RWPE1 (cell line): ENCODE measurements at regions not wholly inside any gene's neighbourhood (a gene's known extent, or its start where the extent isn't known, plus 50 kb on each side); places are given as distances from the start of the nearest gene placed in this dataset.

Experiments
- CTCF ChIA-PET: fragments of 350-600 bp; sonication (Branson Sonifier 250); formaldehyde crosslinking; extraction: SDS; loops from one replicate; lab custom pipeline; 2021; lab: Yijun Ruan, JAX
- POLR2A ChIA-PET: fragments of 400-600 bp; formaldehyde crosslinking; extraction: SDS; loops from one replicate; lab custom pipeline; 2020; ENCODE audit warnings: antibody characterized with exemption; ENCODE audit not compliant: low non-redundant PET; lab: Yijun Ruan, JAX
- DNase-seq: peaks from one replicate; pipeline ENCODE4 v3.0.0; 2012; ENCODE audit warnings: low spot score
- H3K27ac ChIP-seq: fragments of 450-650 bp; 2 replicates; pipeline ENCODE4 v1.5.1; 2017
- TF ChIP-seq, protein P1 (sequence below): fragments of 450-650 bp; conservative IDR thresholded peaks from 2 replicates; pipeline ENCODE4 v1.5.1; 2017; ENCODE audit warnings: low read depth, mild to moderate bottlenecking

DNA sequence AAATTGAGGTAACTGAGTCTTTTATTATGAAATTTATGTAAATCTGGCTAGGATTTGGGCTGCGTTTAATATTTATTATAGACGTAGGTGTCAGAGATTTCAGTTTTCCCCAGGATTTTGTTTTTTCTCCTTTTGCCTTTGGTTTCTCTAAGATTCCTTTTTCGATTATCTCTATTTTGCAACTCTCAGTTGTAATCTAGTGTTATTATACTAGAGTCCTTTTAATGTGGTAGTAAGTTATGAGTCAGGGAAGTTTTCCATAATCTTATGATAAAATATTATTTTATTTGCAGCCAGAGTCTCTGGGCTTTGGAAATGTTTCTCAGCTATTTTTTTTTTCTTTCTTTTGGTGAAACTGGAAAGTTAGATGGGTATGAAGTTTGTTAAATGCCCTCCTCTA lies 1043.8 kb downstream of the PLA2G4A start:
- TF ChIP-seq, protein P1, sequence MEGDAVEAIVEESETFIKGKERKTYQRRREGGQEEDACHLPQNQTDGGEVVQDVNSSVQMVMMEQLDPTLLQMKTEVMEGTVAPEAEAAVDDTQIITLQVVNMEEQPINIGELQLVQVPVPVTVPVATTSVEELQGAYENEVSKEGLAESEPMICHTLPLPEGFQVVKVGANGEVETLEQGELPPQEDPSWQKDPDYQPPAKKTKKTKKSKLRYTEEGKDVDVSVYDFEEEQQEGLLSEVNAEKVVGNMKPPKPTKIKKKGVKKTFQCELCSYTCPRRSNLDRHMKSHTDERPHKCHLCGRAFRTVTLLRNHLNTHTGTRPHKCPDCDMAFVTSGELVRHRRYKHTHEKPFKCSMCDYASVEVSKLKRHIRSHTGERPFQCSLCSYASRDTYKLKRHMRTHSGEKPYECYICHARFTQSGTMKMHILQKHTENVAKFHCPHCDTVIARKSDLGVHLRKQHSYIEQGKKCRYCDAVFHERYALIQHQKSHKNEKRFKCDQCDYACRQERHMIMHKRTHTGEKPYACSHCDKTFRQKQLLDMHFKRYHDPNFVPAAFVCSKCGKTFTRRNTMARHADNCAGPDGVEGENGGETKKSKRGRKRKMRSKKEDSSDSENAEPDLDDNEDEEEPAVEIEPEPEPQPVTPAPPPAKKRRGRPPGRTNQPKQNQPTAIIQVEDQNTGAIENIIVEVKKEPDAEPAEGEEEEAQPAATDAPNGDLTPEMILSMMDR: no peak
- no peak for DNase-seq
- POLR2A ChIA-PET: no interaction called here
- H3K27ac ChIP-seq: no peak overlapping the region
- CTCF ChIA-PET: no interaction called here

DNA sequence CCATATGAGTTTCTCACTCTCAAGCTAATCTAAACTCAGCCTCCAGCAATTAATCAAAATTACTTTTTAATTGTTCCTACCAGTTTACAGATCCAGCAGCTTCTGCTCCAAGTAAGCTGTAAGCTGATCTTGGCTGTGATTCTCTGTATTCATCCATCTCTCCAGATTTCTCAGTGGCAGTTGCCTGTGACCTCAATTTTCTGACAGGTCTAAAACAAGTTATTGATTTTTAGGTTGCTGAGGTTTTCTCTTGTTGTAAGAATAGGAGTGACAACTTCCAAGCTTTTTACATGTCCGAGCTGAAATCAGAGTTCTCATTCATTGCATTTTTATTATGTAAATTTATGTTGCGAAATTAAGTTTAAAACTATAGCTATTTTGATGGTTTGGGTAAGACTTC lies 1044.4 kb downstream of the PLA2G4A start:
- no peak overlapping the region for H3K27ac ChIP-seq
- CTCF ChIA-PET: no interaction called here
- TF ChIP-seq, protein P1: no peak
- POLR2A ChIA-PET: no interaction called here
- no peak for DNase-seq

DNA sequence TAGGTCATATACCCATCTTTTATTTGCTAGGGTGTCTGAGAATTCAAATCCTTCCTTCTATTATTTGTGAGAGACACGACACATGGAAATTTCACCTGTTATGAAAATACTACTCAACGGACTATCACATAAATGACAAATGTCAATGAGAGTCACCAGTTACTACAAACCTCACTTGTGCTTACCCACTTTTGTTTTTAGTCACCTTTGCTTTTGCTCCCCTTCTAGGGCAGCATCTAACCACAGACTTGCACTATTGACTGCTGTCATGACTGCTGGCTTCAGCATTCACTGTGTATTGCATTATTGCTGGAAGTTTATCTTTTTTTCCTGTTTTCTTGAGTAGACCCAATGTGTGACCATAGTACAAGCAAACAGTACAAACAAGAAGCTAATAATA lies 1048.0 kb downstream of the PLA2G4A start:
- TF ChIP-seq, protein P1: no peak
- CTCF ChIA-PET: no interaction called here
- no peak overlapping the region for H3K27ac ChIP-seq
- no peak for DNase-seq
- POLR2A ChIA-PET: no interaction called here

DNA sequence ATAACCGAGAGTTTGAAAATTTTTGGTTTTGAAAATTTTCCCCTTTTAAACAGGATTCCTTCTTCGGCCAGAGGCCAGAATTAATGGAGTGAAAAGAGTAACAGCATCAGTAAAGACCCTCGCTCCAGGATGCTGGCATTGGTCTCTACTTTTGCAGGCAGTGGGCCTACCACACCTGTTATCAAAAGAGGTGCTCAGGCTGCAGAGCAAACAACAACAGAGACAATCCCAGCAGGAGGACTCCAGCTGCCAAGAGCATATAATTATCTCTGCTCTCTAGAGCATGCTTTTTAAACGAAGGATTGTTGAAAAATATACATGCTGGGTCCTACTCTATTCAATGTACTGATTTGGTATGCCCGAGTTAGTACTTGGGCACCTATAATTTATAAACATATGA lies 1048.5 kb downstream of the PLA2G4A start:
- no peak for DNase-seq
- H3K27ac ChIP-seq: no peak overlapping the region
- CTCF ChIA-PET: interaction anchor here (0.6 kb wide), 1 partner anchor 11 kb away, joined by 5 read pairs; no protein-coding TSS in a partner anchor
- POLR2A ChIA-PET: no interaction called here
- TF ChIP-seq, protein P1: no peak

DNA sequence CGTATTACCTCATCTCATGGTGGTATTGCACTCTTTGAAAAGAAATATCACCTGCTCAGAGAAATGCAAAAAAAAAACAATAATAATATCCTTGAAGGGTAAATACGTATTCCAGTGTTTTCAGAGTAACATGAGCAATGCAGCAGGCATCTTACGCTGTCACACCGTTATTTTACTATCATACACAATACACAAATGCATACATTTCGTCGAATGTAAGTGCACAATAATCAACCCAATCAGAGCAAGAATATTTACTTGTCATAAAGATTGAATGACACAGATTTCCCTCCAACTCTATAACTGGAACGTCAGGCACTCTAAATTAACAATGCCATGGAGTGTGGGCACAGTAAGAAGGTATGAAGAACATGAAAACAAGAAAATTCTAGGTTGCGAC lies 1050.1 kb downstream of the PLA2G4A start:
- TF ChIP-seq, protein P1: no peak
- DNase-seq: no peak
- ChIA-PET CTCF (no interaction called here), POLR2A (no interaction called here)
- no peak overlapping the region for H3K27ac ChIP-seq

DNA sequence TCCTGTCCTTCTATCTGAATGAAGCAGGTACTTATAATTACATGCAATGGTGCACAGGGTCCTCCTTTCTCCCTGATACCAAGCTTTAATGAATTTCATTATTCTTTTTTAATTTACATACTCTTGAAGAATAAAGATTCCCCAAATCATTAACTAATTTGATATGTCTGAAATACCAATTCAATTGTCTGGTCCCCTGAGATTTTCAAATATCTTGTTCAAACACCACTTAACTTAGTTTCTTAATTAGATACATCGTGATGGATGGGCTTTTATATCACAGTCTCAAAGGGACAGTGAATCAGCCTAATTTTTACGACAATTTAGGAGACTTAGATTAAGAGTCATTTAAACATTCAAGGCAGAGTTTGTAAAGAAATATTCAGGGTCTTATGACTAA lies 1054.6 kb downstream of the PLA2G4A start:
- POLR2A ChIA-PET: no interaction called here
- DNase-seq: no peak
- CTCF ChIA-PET: no interaction called here
- TF ChIP-seq, protein P1: no peak
- no peak overlapping the region for H3K27ac ChIP-seq
